ENCODE measurements at regions not wholly inside any gene's neighbourhood (a gene's known extent, or its start where the extent isn't known, plus 50 kb on each side); places are given as distances from the start of the nearest gene placed in this dataset.

- TF ChIP-seq CTCF (IDR thresholded peaks at IDR 0.05; ENCODE audit: low read depth, low read length, poor library complexity, severe bottlenecking) (no peak), EZH2phosphoT487 (IDR thresholded peaks at IDR 0.05; ENCODE audit: borderline replicate concordance, low read length) (no peak)
Observed at GRCh38 chr6:25130518-25130917, 148.7 kb upstream of the CARMIL1 start.

Measured in DOHH2 (cell line).